NCI-H524 treated with DMSO at 0.1 percent for 48 hours (cell line): ENCODE measurements at regions not wholly inside any gene's neighbourhood (a gene's known extent, or its start where the extent isn't known, plus 50 kb on each side); places are given as distances from the start of the nearest gene placed in this dataset.
"Not testable (repeated sequence)": the region's sequence is repeated elsewhere in the genome, so short reads cannot be mapped to it uniquely, and the experiment has no call there.

ENCODE experiments used
- DNase-seq: peaks from one replicate; lab custom pipeline; 2025; lab: John Stamatoyannopoulos, UW

DNA sequence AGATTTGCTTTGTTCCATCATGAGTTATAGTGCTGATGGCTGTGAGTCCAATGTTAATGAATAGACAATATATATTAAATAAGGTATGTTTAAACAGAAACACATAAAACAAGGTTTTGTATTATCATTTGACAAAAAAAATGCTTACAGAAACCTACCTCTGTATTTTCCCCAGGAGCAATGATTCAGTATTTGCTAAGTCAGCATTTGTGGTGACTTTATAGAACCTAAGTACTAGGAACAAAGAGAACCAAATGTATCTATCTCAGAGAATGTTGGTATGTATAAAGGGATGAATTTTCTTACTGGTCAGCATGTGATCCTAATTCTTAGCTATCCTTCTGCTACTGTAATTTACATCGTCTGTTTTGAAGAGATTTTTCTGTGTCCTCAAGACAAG lies 421.5 kb upstream of the SEL1L start:
- DNase-seq = no peak

DNA sequence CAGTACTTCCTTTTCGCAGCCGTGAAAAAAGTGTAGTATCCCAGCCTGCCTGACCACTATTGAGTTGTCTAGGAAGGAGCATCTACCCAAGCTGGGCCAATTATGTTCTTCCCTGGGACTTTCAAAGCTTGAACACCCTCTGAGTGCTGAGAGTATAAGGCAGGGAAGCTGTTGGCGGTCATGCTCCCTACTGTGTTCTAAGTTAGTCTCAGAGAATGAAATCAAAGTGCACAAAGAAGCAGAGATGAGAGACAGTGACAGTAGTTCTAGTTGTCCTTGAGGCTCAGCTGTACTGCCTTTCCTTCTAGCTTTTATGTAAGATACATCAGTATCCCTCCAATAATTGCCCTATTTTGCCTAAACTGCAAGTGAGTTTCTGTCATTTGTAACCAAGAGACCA lies 427.1 kb upstream of the SEL1L start:
- no peak for DNase-seq

DNA sequence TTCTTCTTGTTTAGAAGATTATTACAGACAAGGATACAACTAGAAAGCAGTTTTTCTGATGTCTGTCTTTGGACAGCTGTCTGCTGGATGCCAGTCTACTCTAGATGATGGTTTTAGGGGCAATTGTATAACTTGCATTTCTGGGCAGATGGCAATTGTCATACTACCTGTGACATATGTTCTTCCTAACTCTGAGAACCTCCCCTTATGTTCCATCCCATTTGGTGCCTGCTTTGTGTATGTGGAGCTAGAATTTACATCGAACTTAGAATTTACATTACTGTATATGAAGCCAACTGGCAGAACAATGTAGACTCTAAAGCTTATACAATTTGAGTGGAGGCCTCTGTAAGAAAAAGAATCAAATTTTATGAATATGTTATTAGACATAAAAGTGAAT lies 430.2 kb upstream of the SEL1L start:
- DNase-seq = peak; percentile 99

DNA sequence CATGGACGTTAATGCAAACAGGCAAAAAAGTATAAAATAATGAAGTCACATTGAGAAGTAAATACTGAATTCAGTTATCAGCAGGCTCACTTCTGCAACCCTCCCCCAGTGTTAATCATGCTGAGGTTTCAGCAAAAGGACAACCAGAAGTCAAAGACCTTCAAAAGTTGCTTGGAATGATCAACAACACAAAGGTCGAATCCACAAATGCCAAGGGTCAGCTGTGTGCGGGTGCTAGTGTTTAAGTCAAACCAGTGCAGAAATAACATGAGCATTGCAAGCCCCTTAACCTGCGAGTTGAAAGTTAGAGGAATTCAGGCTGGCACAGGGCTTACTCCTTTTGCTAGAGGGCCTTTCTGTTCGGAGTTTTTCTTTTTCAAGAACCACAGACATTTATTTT lies 436.7 kb upstream of the SEL1L start:
- no peak for DNase-seq

DNA sequence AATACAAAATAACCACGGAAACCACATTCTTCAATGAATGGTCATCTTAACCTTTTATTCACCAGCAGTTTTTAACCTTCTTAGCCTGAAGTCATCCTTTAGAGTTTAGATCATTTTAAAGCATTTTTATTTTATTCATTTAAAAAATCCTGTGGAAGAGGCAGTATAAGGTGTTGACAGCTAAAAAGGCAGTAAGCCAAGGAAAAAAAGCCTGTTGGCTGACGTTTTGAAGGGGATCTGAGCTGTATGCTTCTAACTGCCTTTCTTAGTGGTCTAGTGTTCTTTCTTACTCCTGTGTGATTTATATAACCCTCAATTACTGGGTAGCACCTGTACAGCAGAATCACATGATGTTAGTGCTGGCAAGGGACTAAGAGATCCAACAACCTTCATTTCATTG lies 438.3 kb upstream of the SEL1L start:
- no peak for DNase-seq

DNA sequence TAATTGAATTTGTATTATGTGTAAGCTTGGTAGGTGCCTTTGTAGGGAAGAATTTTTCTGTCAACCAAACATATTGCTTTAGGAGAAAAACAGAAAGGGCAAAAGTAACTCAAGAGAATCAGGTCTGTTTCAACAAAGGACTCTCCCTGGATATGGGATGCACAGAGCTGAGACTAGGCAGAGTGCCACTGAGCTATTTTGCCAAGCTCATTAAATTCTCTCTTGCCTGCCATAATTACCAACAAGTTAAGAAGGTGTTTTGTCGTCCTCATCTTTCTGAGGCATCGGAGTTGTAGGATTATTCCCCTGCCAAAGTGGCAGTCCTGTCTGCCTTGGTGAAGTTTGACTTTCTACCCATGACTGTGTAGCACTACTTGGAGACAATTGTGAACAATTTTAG lies 438.9 kb upstream of the SEL1L start:
- DNase-seq = no peak

DNA sequence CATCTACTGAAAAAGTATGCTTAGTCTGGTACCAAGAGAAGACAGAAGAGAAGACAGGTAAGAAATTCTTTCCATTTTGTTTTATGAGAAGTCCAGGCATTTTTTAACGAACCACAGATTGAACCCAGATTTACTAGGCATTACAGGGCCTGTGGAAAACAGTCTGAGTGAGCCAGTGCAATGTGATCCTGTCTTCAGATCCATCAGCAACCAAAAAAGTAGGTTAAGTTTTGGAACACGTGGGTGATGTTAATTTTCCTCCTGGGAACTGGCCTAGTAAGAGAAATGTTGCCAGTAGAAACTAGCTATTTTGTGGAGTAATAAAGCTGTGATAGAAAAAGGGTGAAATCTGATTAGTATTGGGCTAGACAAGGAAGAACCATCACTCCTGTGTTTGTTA lies 440.9 kb upstream of the SEL1L start:
- DNase-seq = no peak

DNA sequence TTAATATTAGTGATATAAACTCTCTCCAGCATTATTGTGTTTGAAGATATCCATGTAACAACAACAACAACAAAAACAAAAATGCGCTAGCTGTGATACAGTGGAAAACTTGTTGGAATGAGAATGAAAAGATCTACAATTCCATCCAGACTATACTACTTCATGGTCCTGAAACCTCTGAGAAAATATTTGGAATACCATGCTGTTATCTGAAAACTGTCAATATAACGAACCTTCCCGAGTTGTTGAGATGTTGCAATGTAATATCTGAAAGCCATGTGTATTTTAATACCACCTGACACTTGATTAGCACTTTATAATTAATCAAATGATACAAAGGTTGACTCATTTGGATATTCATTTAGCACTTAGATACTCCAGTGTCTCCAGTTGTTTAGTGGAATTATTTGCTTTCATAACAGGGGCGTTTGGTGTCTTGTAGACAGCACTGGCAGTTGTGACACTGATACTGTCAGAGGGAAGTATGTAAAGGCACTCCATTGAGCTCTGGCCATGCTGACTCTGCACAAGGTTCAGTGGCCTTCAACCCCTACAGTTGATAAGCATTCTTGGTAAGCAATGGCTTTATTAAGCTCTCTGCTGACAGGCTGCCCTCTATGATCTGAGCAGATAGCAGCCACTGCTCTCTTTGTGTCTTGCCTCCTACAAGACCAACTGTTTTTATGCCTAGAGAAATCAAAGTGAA lies 447.1 kb upstream of the SEL1L start:
- no peak for DNase-seq

DNA sequence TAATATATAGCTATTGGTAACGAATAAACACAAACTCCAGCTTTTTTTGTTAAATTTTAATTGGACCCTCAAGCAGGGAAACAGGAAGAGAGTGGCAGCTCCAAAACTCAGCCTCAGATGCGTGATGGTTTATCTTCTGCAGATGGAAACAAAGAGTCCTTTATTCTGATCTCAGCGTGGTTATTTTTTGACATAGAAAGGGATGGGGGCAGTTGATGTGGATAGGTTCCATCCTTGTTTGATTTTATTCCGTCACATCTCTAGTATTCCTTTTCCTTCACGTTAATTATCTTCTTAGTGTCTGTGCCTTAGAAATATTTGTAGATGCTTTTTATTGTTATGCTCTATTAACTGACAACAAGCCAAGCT lies 447.6 kb upstream of the SEL1L start:
- DNase-seq = no peak

DNA sequence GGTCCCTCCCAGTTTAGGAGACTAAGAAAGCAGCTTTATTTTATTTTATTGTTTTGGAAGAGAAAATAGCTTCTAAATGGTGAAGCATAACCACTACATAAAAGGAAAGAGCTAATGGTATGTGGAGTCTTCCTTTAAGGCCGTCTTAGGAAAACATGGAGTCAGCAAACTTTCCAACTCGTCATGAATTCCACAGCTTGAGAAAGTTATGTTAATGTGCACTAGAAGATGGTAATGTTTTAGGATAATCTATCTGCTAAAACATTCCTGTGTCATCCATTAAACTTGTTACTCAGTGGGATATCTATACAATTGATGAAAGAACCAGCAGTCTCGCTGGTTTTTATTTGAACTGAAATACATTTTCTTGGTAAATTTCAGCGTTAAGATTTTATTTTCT lies 448.4 kb upstream of the SEL1L start:
- no peak for DNase-seq

DNA sequence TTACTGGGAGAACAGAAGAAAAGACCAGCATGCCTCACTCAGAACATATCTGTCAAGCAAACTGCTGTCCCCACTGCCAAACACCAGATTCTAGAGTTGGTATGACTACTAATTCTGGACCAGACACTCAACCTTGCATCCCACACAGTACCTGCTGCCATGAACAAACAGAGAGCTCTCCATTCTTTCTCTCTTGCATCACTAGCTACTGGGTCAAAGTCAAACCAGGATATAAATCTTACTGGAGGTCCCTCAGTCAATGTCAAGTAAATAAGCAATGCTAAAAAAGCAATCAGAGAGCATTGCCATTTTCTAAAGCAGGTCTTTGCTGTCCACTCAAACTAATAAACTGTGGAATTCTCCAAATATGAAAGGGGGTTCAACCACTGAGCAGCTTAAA lies 452.4 kb upstream of the SEL1L start:
- no peak for DNase-seq

DNA sequence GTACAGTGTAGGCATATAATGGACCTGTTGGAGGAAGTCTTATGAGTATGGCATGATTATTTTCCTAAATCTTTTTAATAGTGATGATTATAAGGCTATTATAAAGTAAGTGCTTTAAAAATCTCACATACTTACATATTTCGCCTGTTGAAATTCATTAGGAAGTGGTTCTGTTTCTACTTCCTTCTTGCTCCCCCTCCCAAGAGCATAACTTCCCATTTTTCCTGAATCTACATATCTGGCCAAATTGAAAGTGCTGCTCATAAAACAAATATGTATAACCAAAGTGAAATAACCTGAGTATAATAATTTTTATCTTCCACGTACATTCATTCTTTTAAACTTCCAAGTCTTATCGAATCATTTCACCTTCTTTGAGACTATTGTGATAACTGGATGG lies 455.6 kb upstream of the SEL1L start:
- DNase-seq = no peak

DNA sequence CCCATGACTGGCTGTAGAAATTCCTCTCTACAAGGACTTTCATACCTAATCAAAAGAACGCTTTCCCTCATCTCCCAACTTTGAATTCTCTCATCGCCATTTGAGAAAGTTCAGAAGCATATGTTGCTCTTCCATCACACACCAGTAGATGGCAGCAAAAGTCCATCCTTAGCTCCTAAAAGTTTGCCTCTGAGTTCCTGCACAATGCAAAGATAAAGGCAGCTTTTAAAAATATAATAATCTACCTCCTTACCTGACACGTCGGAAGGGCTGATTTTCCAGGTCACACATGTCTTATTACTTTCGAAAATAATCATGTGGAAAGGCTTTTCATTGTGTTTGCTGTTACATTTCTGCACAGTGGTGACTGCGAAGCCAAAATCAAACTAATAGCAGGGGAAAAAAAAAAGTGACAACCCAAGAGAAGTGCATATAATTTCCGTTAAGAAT lies 456.7 kb upstream of the SEL1L start:
- DNase-seq = no peak

DNA sequence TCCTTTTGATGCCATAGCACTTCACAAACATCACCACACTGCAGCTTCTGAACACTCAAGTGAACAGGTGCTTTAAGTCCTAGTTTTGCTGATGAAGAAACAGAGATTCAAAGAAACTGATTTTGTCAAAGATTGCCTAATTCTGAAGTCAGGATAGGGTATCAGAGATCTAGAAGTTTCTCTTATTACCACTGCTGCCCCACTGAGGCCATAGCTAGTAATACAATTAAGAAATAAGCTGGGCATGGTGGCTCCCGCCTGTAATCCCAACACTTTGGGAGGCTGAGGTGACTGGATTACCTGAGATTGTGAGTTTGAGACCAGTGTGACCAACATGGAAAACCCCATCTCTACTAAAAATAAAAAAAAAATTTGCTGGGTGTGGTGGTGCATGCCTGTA lies 458.3 kb upstream of the SEL1L start:
- DNase-seq = no peak

DNA sequence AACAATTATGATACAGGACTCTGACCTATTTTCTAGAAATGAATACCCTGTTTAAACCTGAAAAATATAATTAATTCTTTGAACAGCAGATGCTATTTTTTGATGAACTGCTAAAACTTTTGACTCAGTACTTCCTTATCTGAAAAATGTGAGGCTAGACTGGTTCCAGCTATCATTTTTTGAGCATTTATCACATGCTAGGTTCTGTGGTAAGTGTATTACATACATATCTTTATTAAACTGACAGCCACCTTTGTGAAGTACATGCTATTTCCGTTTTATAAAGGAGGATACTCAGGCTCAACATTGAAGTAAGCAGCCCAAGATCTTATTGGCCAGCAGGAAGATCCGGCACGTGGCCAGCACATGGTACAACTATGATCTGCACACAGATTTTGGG lies 459.8 kb upstream of the SEL1L start:
- DNase-seq = no peak

DNA sequence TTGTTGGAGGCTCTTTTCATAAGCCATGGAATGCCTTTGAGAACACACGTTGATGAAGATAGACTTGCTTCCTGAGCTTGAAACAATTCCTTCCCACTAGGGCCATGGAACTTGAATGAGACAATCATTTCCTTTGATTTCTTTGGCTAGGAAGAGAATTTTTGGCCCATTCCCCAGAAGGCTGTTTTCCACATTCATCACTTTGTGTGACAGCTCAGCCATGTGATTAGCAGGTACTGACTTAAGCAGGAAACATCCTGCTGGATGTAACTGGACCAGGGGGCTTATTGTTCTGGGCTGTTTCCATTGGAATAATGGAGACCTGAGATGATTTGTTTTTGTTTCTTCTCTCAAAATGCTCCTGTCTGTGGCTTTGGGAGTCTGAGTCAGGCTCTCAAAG lies 469.8 kb upstream of the SEL1L start:
- no peak for DNase-seq

DNA sequence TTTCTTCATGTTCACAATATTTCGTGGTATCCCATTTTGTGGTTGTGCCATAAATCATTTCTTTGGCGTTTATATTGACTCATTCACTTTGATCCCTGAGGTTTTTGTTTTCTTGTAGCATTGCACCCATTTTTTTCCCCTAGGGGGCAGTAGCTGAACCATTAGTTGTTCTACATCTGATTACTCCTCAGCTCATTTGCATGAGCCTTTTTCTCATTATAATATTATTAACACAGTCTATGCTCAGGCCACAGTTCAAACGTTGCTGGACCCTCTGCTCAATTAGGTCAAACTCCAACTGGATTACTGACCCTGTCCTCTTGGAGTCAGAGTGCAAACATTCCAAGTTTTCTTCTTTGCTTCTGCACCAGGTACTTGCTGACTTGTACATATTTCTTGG lies 475.4 kb upstream of the SEL1L start:
- no peak for DNase-seq

DNA sequence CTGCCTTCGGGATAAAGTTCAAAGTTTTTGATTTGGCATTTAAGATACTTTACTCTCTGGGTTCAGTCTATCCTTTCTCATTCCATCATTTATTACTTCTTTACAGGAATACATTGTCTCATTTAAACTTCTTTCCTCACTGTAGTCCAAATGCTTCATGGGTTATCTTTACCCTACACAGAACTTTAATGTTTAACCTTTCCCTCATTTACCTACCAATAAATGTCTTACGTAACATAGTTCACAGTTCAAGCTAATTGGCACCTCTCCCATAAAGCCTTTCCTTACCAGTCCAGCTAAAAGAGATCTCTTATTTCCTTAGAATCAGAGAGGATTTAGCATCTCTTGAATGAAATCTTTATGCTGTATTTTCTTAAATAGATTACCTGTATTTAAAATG lies 476.3 kb upstream of the SEL1L start:
- no peak for DNase-seq

DNA sequence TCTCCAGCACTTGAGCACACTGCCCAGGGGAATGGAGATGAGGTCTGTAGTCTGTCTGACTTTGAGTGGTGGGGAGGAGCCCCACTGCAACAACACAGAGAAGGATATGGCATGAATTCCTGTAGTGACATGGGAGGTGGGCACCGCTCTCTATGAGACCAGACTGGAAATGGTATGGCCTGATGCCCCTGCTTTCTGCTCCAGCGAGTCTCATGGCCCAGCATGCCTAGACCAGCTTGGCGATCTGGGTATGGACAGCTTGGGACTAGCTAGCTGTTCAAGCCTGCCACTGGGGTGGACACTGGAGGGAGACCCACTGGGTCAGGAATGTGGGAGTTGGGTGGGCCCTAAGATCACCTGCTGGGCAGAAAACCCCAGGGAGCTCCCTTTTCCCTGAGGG lies 477.8 kb upstream of the SEL1L start:
- DNase-seq = no peak

DNA sequence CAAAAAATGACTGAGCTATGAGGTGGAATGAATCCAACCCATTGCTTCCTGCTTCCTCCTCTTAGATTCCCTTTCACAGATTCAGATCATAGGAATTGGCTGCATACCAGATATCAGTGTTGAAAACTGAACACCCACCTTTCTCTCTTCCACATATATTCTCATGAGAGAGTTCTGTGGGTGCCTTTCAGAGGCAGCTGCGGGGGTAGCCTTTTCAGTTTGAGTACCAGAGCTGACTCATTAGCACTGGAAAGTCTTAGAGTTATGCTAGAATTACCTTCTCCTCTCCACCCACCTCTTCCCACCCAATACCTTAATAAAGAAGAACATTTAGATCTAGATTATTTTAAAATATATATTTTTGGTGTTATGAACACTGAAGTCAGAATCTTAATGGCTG lies 495.4 kb upstream of the SEL1L start:
- DNase-seq = no peak

DNA sequence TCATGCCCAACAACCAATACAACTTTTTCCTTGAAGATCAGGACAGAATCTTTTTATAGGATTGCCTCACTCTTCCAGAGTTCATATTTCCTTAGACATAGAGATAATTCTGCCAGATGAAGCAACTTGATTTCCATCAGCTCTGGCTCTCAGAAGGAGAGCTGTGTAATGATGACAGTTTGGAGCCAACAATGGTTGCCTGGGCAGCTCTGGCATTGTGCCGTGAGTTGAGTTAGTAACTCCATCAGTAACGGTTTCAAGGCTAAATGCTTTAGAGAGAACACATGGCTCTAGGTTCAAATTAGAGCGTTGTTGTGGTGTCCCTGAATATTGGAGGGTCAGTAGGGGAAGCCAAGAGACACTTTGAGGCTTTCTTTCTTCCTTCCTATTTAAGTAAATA lies 501.7 kb upstream of the SEL1L start:
- no peak for DNase-seq

DNA sequence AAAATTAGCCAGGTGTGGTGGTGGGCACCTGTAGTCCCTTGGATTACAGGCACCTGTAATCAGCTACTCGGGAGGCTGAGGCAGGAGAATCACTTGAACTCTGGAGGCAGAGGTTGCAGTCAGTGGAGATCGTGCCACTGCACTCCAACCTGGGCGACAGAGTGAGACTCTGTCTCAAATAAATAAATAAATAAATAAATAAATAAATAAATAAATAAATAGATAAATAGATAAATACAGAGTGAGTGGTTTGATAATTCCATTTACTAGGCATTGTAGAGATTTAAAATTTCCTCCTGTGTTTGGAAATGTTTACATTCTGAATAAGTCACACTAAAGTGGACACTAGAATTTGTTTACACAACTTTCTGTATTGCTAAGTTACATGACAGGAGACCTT lies 504.4 kb upstream of the SEL1L start:
- DNase-seq = not testable (repeated sequence)

DNA sequence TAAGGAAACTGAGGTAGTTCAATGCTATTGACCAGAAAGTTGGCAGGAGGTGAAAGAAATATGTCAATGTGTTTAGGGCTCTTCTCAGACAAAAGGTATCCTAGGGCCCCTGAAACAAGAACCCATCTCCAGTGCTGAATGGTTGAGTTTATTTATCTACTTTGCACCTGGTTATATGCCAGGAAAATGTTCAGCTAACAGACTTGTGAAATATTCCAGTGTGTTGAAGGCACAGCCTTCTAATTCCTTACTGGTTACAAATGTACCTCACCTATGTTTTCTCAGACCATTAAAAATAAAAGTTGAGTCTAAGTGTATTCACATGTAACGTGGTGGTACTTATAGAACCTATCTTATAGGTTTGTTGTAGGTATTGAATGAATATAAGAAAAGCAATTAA lies 511.7 kb upstream of the SEL1L start:
- DNase-seq = no peak

DNA sequence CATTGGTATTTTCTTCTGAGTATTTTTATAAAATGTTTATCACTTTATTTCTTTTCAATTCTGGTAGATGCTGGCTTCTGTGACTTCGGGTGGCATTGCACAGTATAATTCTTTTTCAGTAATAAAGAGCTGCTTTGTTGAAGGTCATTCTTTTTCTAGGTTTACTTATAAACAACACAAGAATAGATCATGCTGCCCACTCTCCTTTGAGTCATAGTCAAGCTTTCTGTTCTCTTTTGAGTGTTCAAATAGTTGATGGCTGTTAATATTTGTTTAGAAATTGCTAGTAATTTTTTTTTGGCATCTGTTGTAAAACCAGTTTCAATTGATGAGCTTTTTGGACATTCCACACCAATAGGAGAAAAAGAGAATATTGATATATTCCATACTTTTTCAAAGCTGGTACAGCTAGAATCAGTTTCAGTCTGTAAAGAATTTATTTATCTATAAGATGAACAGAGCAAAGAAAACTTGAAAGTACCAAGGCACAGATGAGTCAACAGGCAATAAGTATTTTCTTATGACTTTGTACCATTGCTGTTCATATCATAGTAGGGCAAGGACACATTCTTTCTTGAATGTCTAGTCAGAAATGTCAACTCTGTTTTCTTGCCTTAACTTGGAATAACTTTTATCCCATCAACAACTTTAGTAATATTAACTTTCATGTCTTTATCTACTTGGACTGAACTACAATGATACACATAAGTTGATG lies 513.0 kb upstream of the SEL1L start:
- no peak for DNase-seq
